K562 (cell line): ENCODE measurements at regions not wholly inside any gene's neighbourhood (a gene's known extent, or its start where the extent isn't known, plus 50 kb on each side); places are given as distances from the start of the nearest gene placed in this dataset.

Source experiments
- ATAC-seq: fragments of 200-7000 bp; cut with Tn5 transposase; 3 replicates; pipeline ENCODE4 v1.9.1; 2020; ENCODE audit warnings: moderate library complexity
- BruUV-seq: library from RNA; stranded (reverse); fragments of 400-500 nt; replicated peaks from 2 replicates; lab custom pipeline; 2021; lab: Mats Ljungman, UMichigan
- CTCF ChIA-PET: fragments of 300-600 bp; formaldehyde crosslinking; extraction: SDS; loops from one replicate; lab custom pipeline; 2021; ENCODE audit warnings: low intra/inter-chr PET ratio; lab: Yijun Ruan, JAX
- POLR2A ChIA-PET: fragments of 300-600, 350-650 bp; sonication (Branson Sonifier 250); formaldehyde crosslinking; extraction: SDS; loops from one replicate; lab custom pipeline; 2021; ENCODE audit warnings: antibody characterized with exemption, inconsistent platforms; lab: Yijun Ruan, JAX
- DNase-seq, 4 experiments: peaks; one replicate each; pipeline versions ENCODE4 v3.0.0 to v3.0.0-alpha.2; 2011 to 2018; ENCODE audit warnings: low spot score in 3 of 4, mixed read lengths in 3 of 4; ENCODE audit errors: extremely low read depth in 1 of 4
- FAIRE-seq: peaks from 2 replicates; lab custom pipeline; 2011; peaks lifted over from hg19 to GRCh38; lab: Jason Lieb, UNC
- H2AFZ ChIP-seq: 2 replicates; pipeline ENCODE4 v1.6.0; 2011; ENCODE audit warnings: low read depth, low read length, control low read depth, inconsistent platforms
- H3K27ac ChIP-seq: fragments of 200-600 bp; 3 replicates; pipeline ENCODE4 v1.8.0; 2011; ENCODE audit warnings: low read depth, mild to moderate bottlenecking, control low read depth, inconsistent platforms, low read length, moderate library complexity, mixed read lengths; ENCODE audit errors: extremely low read depth
- H3K27me3 ChIP-seq, 2 experiments: fragments of 300-600 bp in 1 of 2; 2 replicates in 1 of 2; 3 replicates in 1 of 2; pipeline versions ENCODE4 v1.6.0 to v1.8.0; 2011; ENCODE audit warnings: inconsistent platforms in 2 of 2, low read length in 2 of 2, mild to moderate bottlenecking in 1 of 2, mixed read lengths in 1 of 2, moderate library complexity in 1 of 2; ENCODE audit not compliant: control insufficient read depth in 2 of 2, insufficient read depth in 2 of 2
- H3K36me3 ChIP-seq: fragments of 300-600 bp; 3 replicates; pipeline ENCODE4 v1.8.0; 2011; ENCODE audit warnings: mild to moderate bottlenecking, low read length, inconsistent platforms; ENCODE audit not compliant: control insufficient read depth, insufficient read depth
- H3K4me1 ChIP-seq, 2 experiments: fragments of 200-600 bp in 1 of 2; replicated peaks in 1 of 2; 2 replicates in 1 of 2; 3 replicates in 1 of 2; pipeline versions ENCODE4 v1.5.1 to v1.8.0; 2011; ENCODE audit warnings: inconsistent platforms in 2 of 2, low read length in 2 of 2, mild to moderate bottlenecking in 1 of 2, mixed read lengths in 1 of 2, moderate library complexity in 1 of 2; ENCODE audit not compliant: control insufficient read depth in 2 of 2, insufficient read depth in 2 of 2
- H3K4me2 ChIP-seq: 2 replicates; pipeline ENCODE4 v1.6.1; 2011; ENCODE audit warnings: low read length, control low read depth, inconsistent platforms, mixed read lengths; ENCODE audit not compliant: insufficient read depth
- H3K4me3 ChIP-seq: fragments of 200-600 bp; sonication (generic), shearing (Covaris generic); 2 replicates; pipeline ENCODE4 v1.5.1; 2016; ENCODE audit warnings: control low read depth, inconsistent platforms
- H3K79me2 ChIP-seq: fragments of 200-600 bp; 3 replicates; pipeline ENCODE4 v1.8.0; 2011; ENCODE audit warnings: low read length, inconsistent platforms; ENCODE audit not compliant: control insufficient read depth, insufficient read depth
- H3K9ac ChIP-seq, 2 experiments: 2 replicates each; pipeline versions ENCODE4 v1.6.0 to v1.6.1; 2011; ENCODE audit warnings: low read depth in 2 of 2, low read length in 2 of 2, control low read depth in 1 of 2, inconsistent platforms in 1 of 2, mild to moderate bottlenecking in 1 of 2, mixed read lengths in 1 of 2; ENCODE audit not compliant: insufficient read depth in 1 of 2
- H3K9me1 ChIP-seq: one replicate; pipeline ENCODE4 v1.6.0; 2011; ENCODE audit warnings: inconsistent platforms, mild to moderate bottlenecking, low read length, moderate library complexity; ENCODE audit not compliant: control insufficient read depth, insufficient read depth
- H3K9me3 ChIP-seq: replicated peaks from 2 replicates; pipeline ENCODE4 v1.5.1; 2011; ENCODE audit warnings: low read depth, low read length, inconsistent platforms; ENCODE audit not compliant: control insufficient read depth, insufficient read depth
- H4K20me1 ChIP-seq: replicated peaks from 2 replicates; pipeline ENCODE4 v1.6.1; 2011; ENCODE audit warnings: low read length, inconsistent platforms, mixed read lengths; ENCODE audit not compliant: control insufficient read depth, insufficient read depth
- CBX1 ChIP-seq: sonication (generic); IDR thresholded peaks from 2 replicates; pipeline ENCODE4 v1.6.1; 2016; ENCODE audit warnings: antibody characterized with exemption, low read depth, mild to moderate bottlenecking
- PHF21A ChIP-seq: fragments of 450-650 bp; IDR thresholded peaks from 2 replicates; pipeline ENCODE4 v1.6.1; 2017; ENCODE audit warnings: low read depth, borderline replicate concordance
- POU5F1 ChIP-seq: fragments of 150-350 bp; IDR thresholded peaks from 2 replicates; pipeline ENCODE4 v1.6.1; 2014; ENCODE audit warnings: borderline replicate concordance, low read length, low read depth, mild to moderate bottlenecking; ENCODE audit not compliant: partially characterized antibody
- SIRT6 ChIP-seq: IDR thresholded peaks from one replicate; pipeline ENCODE4 v1.6.1; 2012; ENCODE audit warnings: low read depth, mild to moderate bottlenecking, control low read depth, inconsistent platforms, low read length, moderate library complexity
- SRSF1 ChIP-seq: fragments of 200-400 bp; formaldehyde crosslinking; IDR thresholded peaks from 2 replicates; pipeline ENCODE4 v1.6.1; 2017; ENCODE audit warnings: mild to moderate bottlenecking, low read depth, low read length, moderate library complexity
- TEAD1 ChIP-seq, 2 experiments: fragments of 450-650 bp in 1 of 2; sonication (generic) in 1 of 2; formaldehyde crosslinking; IDR thresholded peaks; 2 replicates each; pipeline versions ENCODE4 v1.4.0 to v1.8.0; 2020 to 2022; ENCODE audit warnings: mild to moderate bottlenecking in 2 of 2, missing genetic modification reagents in 1 of 2
- ZBTB1 ChIP-seq: sonication (generic); formaldehyde crosslinking; IDR thresholded peaks from 2 replicates; pipeline ENCODE4 v1.8.1; 2023; ENCODE audit warnings: missing genetic modification reagents, low read depth, mild to moderate bottlenecking, borderline replicate concordance
- ZC3H4 ChIP-seq: sonication (generic); formaldehyde crosslinking; IDR thresholded peaks from 2 replicates; pipeline ENCODE4 v1.9.0; 2021; ENCODE audit warnings: missing genetic modification reagents, borderline replicate concordance
- ZKSCAN3 ChIP-seq: fragments of 250-450 bp; sonication (Bioruptor Pico); IDR thresholded peaks from 2 replicates; pipeline ENCODE4 v1.4.0; 2020
- ZNF282 ChIP-seq: sonication (generic); formaldehyde crosslinking; IDR thresholded peaks from 2 replicates; pipeline ENCODE4 v1.8.1; 2023; ENCODE audit warnings: missing genetic modification reagents
- ZNF3 ChIP-seq: fragments of 250-450 bp; sonication (Bioruptor Pico); IDR thresholded peaks from 2 replicates; pipeline ENCODE4 v1.5.0; 2021; ENCODE audit warnings: mild to moderate bottlenecking, moderate library complexity
- ZNF586 ChIP-seq: fragments of 450-650 bp; formaldehyde crosslinking; conservative IDR thresholded peaks from 2 replicates; pipeline ENCODE4 v1.4.0; 2020; ENCODE audit warnings: mild to moderate bottlenecking, moderate library complexity
- WGBS: fragments of 100-300 bp; shearing (Covaris generic); methylation state at CpG from one replicate; pipeline ENCODE4 v1.1.6; 2016; ENCODE audit warnings: low coverage, mixed read lengths; ENCODE audit not compliant: insufficient coverage; ENCODE audit errors: missing lambda C conversion rate; 5-methylcytosine and 5-hydroxymethylcytosine counted together
- in situ Hi-C: fragments of 300-500 bp; cut with MboI; formaldehyde crosslinking; loops from 4 replicates; pipeline ENCODE4 v1.15.0; 2018; ENCODE audit warnings: inconsistent platforms, mixed read lengths
- intact Hi-C: fragments of 100-400 bp; cut with micrococcal nuclease; formaldehyde crosslinking; loops from 2 replicates; pipeline ENCODE4 v1.14.2; 2022
- TF ChIP-seq, protein P1 (sequence below): IDR thresholded peaks from 2 replicates; pipeline ENCODE4 v1.6.1; 2011; ENCODE audit warnings: borderline replicate concordance, low read depth, mild to moderate bottlenecking, moderate library complexity, low read length; ENCODE audit not compliant: insufficient read depth, poor library complexity, severe bottlenecking
- TF ChIP-seq, protein P2 (sequence below): sonication (generic); formaldehyde crosslinking; IDR thresholded peaks from 2 replicates; pipeline ENCODE4 v1.8.1; 2023; ENCODE audit warnings: mild to moderate bottlenecking, missing genetic modification reagents, moderate library complexity

DNA sequence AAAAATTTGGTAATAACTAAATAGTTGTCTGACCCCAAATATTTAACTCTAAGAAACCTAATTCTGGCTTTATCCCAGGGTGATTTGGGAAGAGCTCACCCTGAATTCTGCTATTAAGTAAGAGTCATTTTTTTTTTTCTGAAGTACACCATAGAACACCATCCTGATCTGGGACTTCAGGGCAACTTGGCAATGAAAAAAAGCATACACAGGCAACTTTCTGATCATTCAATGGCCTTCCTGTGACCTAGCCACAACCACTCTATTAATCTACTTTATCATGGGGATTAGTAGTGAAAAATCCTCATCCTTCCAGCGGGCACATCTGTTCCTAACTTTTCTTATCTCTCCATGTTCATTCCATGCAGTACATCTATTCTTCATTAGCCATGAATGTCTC is 333.2 kb upstream of the MAD2L1 start:
- H3K79me2 ChIP-seq: no peaks in the 10 kb centered on the region
- WGBS: 0% methylated on average over 1 of the region's 1 CpG
- H3K4me1 ChIP-seq: no peaks in the 10 kb centered on the region
- no peak for TF ChIP-seq ZKSCAN3 (CRISPR knock-in tag)
- TF ChIP-seq, protein P1, sequence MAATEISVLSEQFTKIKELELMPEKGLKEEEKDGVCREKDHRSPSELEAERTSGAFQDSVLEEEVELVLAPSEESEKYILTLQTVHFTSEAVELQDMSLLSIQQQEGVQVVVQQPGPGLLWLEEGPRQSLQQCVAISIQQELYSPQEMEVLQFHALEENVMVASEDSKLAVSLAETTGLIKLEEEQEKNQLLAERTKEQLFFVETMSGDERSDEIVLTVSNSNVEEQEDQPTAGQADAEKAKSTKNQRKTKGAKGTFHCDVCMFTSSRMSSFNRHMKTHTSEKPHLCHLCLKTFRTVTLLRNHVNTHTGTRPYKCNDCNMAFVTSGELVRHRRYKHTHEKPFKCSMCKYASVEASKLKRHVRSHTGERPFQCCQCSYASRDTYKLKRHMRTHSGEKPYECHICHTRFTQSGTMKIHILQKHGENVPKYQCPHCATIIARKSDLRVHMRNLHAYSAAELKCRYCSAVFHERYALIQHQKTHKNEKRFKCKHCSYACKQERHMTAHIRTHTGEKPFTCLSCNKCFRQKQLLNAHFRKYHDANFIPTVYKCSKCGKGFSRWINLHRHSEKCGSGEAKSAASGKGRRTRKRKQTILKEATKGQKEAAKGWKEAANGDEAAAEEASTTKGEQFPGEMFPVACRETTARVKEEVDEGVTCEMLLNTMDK: no peak
- no peaks in the 10 kb centered on the region for H3K9me3 ChIP-seq
- no TSS peak for BruUV-seq
- H2AFZ ChIP-seq: no peak overlapping the region
- ChIA-PET POLR2A (no interaction called here), CTCF (no interaction called here)
- intact Hi-C loops (no loop called here), in situ Hi-C loops (no loop called here)
- H3K27me3 ChIP-seq: no peaks in the 10 kb centered on the region
- no peak for ATAC-seq
- H3K4me2 ChIP-seq: no peak overlapping the region
- H3K9me1 ChIP-seq: no peaks in the 10 kb centered on the region
- no peak overlapping the region for H3K9ac ChIP-seq
- no peak overlapping the region for H3K4me3 ChIP-seq
- no peak for DNase-seq
- no peak overlapping the region for H3K27ac ChIP-seq
- FAIRE-seq: no peak
- no peaks in the 10 kb centered on the region for H4K20me1 ChIP-seq
- H3K36me3 ChIP-seq: no peaks in the 10 kb centered on the region

DNA sequence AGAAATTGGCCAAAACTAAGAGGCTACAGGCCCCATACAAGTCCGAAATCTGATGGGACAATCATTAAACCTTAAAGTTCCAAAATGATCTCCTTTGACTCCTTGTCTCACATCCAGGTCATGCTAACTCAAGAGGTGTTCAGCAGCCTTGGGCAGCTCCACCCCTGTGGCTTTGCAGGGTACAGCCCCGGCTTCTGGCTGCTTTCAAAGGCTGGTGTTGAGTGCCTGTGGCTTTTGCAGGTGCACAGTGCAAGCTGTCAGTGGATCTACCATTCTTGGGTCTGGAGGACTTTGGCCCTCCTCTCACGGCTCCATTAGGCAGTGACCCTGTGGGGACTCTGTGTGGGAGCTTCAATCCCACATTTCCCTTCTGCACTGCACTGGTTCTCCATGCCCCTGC is 329.1 kb upstream of the MAD2L1 start:
- CTCF ChIA-PET: no interaction called here
- FAIRE-seq: no peak
- TF ChIP-seq TEAD1 (CRISPR knock-in tag; IDR thresholded peaks at IDR 0.05) (no peak), SRSF1 (no peak), ZNF586 (no peak), ZNF3 (CRISPR knock-in tag) (no peak), ZBTB1 (CRISPR knock-in tag) (no peak), CBX1 (no peak), PHF21A (no peak), SIRT6 (no peak), ZNF282 (CRISPR knock-in tag) (no peak), POU5F1 (no peak), ZC3H4 (CRISPR knock-in tag) (no peak)
- TF ChIP-seq, protein P2, sequence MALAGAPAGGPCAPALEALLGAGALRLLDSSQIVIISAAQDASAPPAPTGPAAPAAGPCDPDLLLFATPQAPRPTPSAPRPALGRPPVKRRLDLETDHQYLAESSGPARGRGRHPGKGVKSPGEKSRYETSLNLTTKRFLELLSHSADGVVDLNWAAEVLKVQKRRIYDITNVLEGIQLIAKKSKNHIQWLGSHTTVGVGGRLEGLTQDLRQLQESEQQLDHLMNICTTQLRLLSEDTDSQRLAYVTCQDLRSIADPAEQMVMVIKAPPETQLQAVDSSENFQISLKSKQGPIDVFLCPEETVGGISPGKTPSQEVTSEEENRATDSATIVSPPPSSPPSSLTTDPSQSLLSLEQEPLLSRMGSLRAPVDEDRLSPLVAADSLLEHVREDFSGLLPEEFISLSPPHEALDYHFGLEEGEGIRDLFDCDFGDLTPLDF (CRISPR knock-in tag): no peak

More for the DNA sequence above, 329.1 kb upstream of the MAD2L1 start:
- no peaks in the 10 kb centered on the region for H3K79me2 ChIP-seq
- POLR2A ChIA-PET: no interaction called here
- WGBS: 0% methylated on average over 3 of the region's 3 CpGs
- no peak overlapping the region for H3K27ac ChIP-seq
- no peak overlapping the region for H3K4me2 ChIP-seq
- ATAC-seq (no peak), DNase-seq (no peak)
- in situ Hi-C loops (no loop called here), intact Hi-C loops (no loop called here)
- H3K9ac ChIP-seq: no peak overlapping the region
- H3K27me3 ChIP-seq: no peaks in the 10 kb centered on the region
- H2AFZ ChIP-seq: no peak overlapping the region
- H3K4me1 ChIP-seq: no peaks in the 10 kb centered on the region
- BruUV-seq: no TSS peak
- no peaks in the 10 kb centered on the region for H3K9me3 ChIP-seq
- no peaks in the 10 kb centered on the region for H3K36me3 ChIP-seq
- H3K9me1 ChIP-seq: no peaks in the 10 kb centered on the region
- no peaks in the 10 kb centered on the region for H4K20me1 ChIP-seq
- no peak overlapping the region for H3K4me3 ChIP-seq
